OCI-LY7 (cell line): ENCODE measurements at regions not wholly inside any gene's neighbourhood (a gene's known extent, or its start where the extent isn't known, plus 50 kb on each side); places are given as distances from the start of the nearest gene placed in this dataset.

Experiments used
- EZH2phosphoT487 ChIP-seq: fragments of 200-600 bp; sonication (generic); IDR thresholded peaks from 2 replicates; pipeline ENCODE4 v1.6.1; 2018; ENCODE audit warnings: low read depth, borderline replicate concordance, mild to moderate bottlenecking, mixed run types, antibody characterized with exemption, low read length, moderate library complexity, mixed read lengths
- TF ChIP-seq, protein P1 (sequence below): fragments of 200-600 bp; sonication (generic); conservative IDR thresholded peaks from 2 replicates; pipeline ENCODE4 v1.5.1; 2014; ENCODE audit warnings: mild to moderate bottlenecking, antibody characterized with exemption, low read length, moderate library complexity, mixed read lengths

DNA sequence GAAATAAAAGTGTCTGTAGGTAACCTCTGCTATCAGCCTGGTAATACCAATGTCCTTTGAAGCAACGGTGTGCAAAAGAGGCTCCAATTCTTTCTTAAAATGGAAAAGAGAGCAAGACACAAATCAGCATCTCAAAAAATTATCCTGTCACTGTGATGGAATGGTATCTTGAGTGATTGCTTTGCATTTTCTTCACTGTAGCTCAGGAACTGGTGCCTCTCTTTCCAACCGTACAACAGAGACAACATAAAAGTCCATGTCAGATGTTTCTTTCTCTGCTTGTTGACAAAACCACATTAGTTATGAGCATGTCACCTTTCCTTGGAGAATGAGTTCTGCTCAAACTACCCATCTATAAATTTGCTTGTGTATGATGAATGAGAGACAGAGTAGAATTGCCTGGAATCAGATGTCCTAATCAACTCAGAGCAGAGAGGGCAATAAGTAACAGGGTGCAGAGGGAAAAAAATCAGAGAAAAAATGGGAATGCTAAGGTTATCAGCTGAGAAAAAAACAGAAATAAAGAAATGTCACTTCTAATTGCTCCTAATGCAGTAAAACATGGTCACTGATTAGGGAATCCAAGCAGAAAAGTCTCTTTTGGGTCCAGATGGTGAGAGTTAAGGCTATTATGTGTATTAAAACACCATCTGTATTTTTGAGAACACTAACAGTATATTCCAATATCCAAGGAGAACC lies 465.0 kb upstream of the ATP2B1 start:
- no peak for TF ChIP-seq EZH2phosphoT487
- TF ChIP-seq, protein P1, sequence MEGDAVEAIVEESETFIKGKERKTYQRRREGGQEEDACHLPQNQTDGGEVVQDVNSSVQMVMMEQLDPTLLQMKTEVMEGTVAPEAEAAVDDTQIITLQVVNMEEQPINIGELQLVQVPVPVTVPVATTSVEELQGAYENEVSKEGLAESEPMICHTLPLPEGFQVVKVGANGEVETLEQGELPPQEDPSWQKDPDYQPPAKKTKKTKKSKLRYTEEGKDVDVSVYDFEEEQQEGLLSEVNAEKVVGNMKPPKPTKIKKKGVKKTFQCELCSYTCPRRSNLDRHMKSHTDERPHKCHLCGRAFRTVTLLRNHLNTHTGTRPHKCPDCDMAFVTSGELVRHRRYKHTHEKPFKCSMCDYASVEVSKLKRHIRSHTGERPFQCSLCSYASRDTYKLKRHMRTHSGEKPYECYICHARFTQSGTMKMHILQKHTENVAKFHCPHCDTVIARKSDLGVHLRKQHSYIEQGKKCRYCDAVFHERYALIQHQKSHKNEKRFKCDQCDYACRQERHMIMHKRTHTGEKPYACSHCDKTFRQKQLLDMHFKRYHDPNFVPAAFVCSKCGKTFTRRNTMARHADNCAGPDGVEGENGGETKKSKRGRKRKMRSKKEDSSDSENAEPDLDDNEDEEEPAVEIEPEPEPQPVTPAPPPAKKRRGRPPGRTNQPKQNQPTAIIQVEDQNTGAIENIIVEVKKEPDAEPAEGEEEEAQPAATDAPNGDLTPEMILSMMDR, result no peak
